ENCODE measurements at regions not wholly inside any gene's neighbourhood (a gene's known extent, or its start where the extent isn't known, plus 50 kb on each side); places are given as distances from the start of the nearest gene placed in this dataset.
"Not testable (repeated sequence)": the region's sequence is repeated elsewhere in the genome, so short reads cannot be mapped to it uniquely, and the experiment has no call there.

- CTCF ChIA-PET: no interaction called here
- intact Hi-C loops (cut with micrococcal nuclease): no loop called here
- H3K4me3 Mint-ChIP-seq: no peak overlapping the region
- H3K36me3 Mint-ChIP-seq (ENCODE audit: low read depth): no peaks in the 10 kb centered on the region
- H3K4me1 Mint-ChIP-seq (ENCODE audit: low read depth): no peaks in the 10 kb centered on the region
- H3K27me3 Mint-ChIP-seq: peaks cover 2% of the 10 kb centered on the region
- TF ChIP-seq CTCF (IDR thresholded peaks at IDR 0.05): no peak
- H3K9me3 Mint-ChIP-seq: no peaks in the 10 kb centered on the region
- DNase-seq (no peak), ATAC-seq (no peak)
- no peak overlapping the region for H3K27ac Mint-ChIP-seq
- POLR2A ChIA-PET: no interaction called here
Measured at GRCh38 chr12:124160097-124160756, 134.7 kb upstream of the RFLNA start.

- DNase-seq; CTCF ChIA-PET; H3K36me3 Mint-ChIP-seq (ENCODE audit: low read depth); H3K9me3 Mint-ChIP-seq; H3K4me1 Mint-ChIP-seq (ENCODE audit: low read depth); H3K27me3 Mint-ChIP-seq; H3K4me3 Mint-ChIP-seq; intact Hi-C loops (cut with micrococcal nuclease); POLR2A ChIA-PET; H3K27ac Mint-ChIP-seq; ATAC-seq: not testable (repeated sequence)
Measured at GRCh38 chr12:124161402-124161801, 133.5 kb upstream of the RFLNA start.

- no peaks in the 10 kb centered on the region for H3K36me3 Mint-ChIP-seq (ENCODE audit: low read depth)
- no peaks in the 10 kb centered on the region for H3K9me3 Mint-ChIP-seq
- ChIA-PET CTCF (no interaction called here), POLR2A (no interaction called here)
- peak; percentile 20 for DNase-seq
- H3K27ac Mint-ChIP-seq: no peak overlapping the region
- peaks cover 2% of the 10 kb centered on the region for H3K27me3 Mint-ChIP-seq
- intact Hi-C loops (cut with micrococcal nuclease): no loop called here
- H3K4me3 Mint-ChIP-seq: no peak overlapping the region
- no peaks in the 10 kb centered on the region for H3K4me1 Mint-ChIP-seq (ENCODE audit: low read depth)
- TF ChIP-seq CTCF (IDR thresholded peaks at IDR 0.05): no peak
- ATAC-seq: peak; percentile 56
Measured at GRCh38 chr12:124162151-124163110, 132.5 kb upstream of the RFLNA start.

- intact Hi-C loops (cut with micrococcal nuclease): no loop called here
Measured at GRCh38 chr12:124165695-124166094, 129.2 kb upstream of the RFLNA start.

GRCh38 chr12:124167141-124167540 is 127.8 kb upstream of the RFLNA start:
- Mint-ChIP-seq H3K4me3 (no peak overlapping the region), H3K9me3 (no peaks in the 10 kb centered on the region), H3K27me3 (no peaks in the 10 kb centered on the region), H3K4me1 (ENCODE audit: low read depth) (no peaks in the 10 kb centered on the region), H3K36me3 (ENCODE audit: low read depth) (no peaks in the 10 kb centered on the region), H3K27ac (no peak overlapping the region)
- ATAC-seq (no peak), DNase-seq (no peak)
- ChIA-PET POLR2A (no interaction called here), CTCF (no interaction called here)
- no peak for TF ChIP-seq CTCF (IDR thresholded peaks at IDR 0.05)
- intact Hi-C loops (cut with micrococcal nuclease): no loop called here

More at GRCh38 chr12:124165695-124166094, 129.2 kb upstream of the RFLNA start:
- H3K9me3 Mint-ChIP-seq: no peaks in the 10 kb centered on the region
- no peak overlapping the region for H3K4me3 Mint-ChIP-seq
- no peaks in the 10 kb centered on the region for H3K36me3 Mint-ChIP-seq (ENCODE audit: low read depth)
- H3K27ac Mint-ChIP-seq: no peak overlapping the region
- ATAC-seq (no peak), DNase-seq (no peak)
- no peak for TF ChIP-seq CTCF (IDR thresholded peaks at IDR 0.05)
- CTCF ChIA-PET: no interaction called here
- H3K27me3 Mint-ChIP-seq: no peaks in the 10 kb centered on the region
- POLR2A ChIA-PET: no interaction called here
- no peaks in the 10 kb centered on the region for H3K4me1 Mint-ChIP-seq (ENCODE audit: low read depth)
